Hepatocyte (in vitro differentiated cells): ENCODE measurements at regions not wholly inside any gene's neighbourhood (a gene's known extent, or its start where the extent isn't known, plus 50 kb on each side); places are given as distances from the start of the nearest gene placed in this dataset.

Experiments used
- EZH2 ChIP-seq: fragments of 200-600 bp; sonication (generic); IDR thresholded peaks from 2 replicates; pipeline ENCODE4 v1.6.1; 2016; ENCODE audit warnings: antibody characterized with exemption, mild to moderate bottlenecking, borderline replicate concordance
- TF ChIP-seq, protein P1 (sequence below): fragments of 200-600 bp; sonication (generic); IDR thresholded peaks from 2 replicates; pipeline ENCODE4 v1.5.1; 2016; ENCODE audit warnings: antibody characterized with exemption, mild to moderate bottlenecking; ENCODE audit not compliant: poor library complexity

DNA sequence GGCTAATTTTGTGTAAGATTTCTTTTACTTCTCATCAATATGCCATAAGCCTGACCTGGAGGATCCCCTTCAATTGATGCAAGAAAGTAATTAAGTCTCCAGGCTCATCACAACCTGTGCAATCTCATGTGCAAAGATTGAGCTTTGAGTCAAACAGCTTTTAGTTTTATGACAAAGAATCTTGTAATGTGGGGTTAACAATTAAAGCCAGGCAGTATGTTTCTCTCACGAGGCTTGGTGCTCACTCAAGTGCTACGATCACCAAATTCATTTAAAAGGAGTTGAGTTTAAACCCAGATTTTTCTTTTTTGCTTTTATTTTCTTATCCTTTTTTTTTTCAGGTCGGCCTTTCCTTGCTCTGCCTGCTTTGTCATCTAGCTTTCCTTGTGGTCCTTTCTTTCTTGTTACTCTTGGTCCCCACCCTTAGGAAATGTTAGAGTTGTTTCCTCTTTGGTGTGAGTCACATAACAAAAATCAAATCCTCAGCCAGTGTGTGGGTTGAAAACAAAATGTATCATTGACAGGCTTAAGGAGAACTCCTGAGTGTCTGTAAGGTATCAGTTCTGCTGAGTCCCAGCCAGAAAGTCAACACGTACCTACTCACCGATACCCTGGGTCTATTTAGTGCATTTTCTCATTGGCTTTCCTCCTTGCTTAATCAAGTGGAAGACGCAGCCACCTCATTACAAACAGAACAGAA, 1037.2 kb downstream of the ADGRL2 start:
- TF ChIP-seq EZH2, result no peak
- TF ChIP-seq, protein P1, sequence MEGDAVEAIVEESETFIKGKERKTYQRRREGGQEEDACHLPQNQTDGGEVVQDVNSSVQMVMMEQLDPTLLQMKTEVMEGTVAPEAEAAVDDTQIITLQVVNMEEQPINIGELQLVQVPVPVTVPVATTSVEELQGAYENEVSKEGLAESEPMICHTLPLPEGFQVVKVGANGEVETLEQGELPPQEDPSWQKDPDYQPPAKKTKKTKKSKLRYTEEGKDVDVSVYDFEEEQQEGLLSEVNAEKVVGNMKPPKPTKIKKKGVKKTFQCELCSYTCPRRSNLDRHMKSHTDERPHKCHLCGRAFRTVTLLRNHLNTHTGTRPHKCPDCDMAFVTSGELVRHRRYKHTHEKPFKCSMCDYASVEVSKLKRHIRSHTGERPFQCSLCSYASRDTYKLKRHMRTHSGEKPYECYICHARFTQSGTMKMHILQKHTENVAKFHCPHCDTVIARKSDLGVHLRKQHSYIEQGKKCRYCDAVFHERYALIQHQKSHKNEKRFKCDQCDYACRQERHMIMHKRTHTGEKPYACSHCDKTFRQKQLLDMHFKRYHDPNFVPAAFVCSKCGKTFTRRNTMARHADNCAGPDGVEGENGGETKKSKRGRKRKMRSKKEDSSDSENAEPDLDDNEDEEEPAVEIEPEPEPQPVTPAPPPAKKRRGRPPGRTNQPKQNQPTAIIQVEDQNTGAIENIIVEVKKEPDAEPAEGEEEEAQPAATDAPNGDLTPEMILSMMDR, result no peak
